ENCODE measurements at regions not wholly inside any gene's neighbourhood (a gene's known extent, or its start where the extent isn't known, plus 50 kb on each side); places are given as distances from the start of the nearest gene placed in this dataset.

DNA sequence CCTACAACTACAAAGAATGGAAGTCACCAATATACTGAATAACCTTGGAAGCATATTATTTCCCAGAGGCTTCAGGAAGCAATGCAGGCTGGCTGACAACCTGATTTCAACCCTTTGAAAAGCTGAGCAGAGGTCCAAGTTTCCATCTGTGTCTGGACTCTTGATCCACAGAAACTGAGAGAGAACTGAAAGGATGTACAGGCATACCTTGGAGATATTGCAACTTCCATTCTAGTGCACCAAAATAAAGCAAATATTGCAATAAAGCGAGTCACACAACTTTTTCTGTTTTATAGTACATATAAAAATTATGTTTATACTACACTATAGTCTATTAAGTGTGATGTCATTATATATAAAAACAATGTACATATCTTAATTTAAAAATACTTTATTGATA lies 85.3 kb downstream of the TYW3 start:
- Histone ChIP-seq H3K4me3 (ENCODE audit: low read depth, low read length) (no peak overlapping the region), H3K9me3 (ENCODE audit: severe bottlenecking) (no peaks in the 10 kb centered on the region), H3K27ac (no peak overlapping the region), H3K27me3 (ENCODE audit: insufficient read depth, low read depth, severe bottlenecking) (no peaks in the 10 kb centered on the region), H3K36me3 (no peaks in the 10 kb centered on the region)
- TF ChIP-seq, protein P1, sequence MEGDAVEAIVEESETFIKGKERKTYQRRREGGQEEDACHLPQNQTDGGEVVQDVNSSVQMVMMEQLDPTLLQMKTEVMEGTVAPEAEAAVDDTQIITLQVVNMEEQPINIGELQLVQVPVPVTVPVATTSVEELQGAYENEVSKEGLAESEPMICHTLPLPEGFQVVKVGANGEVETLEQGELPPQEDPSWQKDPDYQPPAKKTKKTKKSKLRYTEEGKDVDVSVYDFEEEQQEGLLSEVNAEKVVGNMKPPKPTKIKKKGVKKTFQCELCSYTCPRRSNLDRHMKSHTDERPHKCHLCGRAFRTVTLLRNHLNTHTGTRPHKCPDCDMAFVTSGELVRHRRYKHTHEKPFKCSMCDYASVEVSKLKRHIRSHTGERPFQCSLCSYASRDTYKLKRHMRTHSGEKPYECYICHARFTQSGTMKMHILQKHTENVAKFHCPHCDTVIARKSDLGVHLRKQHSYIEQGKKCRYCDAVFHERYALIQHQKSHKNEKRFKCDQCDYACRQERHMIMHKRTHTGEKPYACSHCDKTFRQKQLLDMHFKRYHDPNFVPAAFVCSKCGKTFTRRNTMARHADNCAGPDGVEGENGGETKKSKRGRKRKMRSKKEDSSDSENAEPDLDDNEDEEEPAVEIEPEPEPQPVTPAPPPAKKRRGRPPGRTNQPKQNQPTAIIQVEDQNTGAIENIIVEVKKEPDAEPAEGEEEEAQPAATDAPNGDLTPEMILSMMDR (IDR thresholded peaks at IDR 0.05; ENCODE audit: low read depth, low read length) = no peak
- no peak for DNase-seq

DNA sequence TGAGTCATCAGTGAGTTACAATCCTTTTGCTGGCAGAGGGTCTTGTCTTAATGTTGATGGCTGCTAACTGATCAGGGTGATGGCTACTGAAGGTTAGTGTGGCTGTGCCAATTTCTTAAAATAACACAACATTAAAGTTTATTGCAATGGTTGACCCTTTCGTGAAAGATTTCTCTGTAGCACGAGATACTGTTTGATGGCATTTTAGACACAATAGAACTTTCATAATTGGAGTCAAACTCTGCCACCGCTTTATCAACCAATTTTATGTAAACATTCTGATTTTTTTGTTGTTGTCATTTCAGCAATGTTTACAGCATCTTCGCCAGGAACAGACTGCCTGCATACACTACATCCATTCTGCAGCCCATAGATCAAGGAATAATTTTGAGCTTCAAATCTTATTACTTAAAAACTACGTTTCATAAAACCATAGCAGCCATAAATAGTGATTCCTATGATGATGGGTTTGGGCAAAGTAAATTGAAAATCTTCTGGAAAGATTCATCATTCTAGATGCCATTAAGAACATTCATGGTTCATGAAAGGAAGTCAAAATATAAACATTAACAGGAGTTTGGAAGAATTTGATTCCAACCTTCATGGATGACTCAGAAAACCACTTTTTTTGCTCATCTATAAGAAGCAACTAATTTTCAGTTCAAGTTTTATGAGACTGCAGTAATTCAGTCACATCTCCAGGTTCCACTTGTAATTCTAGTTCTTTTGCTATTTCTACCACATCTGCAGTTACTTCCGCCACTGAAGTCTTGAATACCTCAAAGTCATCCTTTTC lies 85.9 kb downstream of the TYW3 start:
- Histone ChIP-seq H3K9me3 (ENCODE audit: severe bottlenecking) (no peaks in the 10 kb centered on the region), H3K27me3 (ENCODE audit: insufficient read depth, low read depth, severe bottlenecking) (no peaks in the 10 kb centered on the region), H3K4me3 (ENCODE audit: low read depth, low read length) (no peak overlapping the region), H3K36me3 (no peaks in the 10 kb centered on the region), H3K27ac (no peak overlapping the region)
- no peak for DNase-seq
- TF ChIP-seq, protein P1 (IDR thresholded peaks at IDR 0.05; ENCODE audit: low read depth, low read length) = no peak

DNA sequence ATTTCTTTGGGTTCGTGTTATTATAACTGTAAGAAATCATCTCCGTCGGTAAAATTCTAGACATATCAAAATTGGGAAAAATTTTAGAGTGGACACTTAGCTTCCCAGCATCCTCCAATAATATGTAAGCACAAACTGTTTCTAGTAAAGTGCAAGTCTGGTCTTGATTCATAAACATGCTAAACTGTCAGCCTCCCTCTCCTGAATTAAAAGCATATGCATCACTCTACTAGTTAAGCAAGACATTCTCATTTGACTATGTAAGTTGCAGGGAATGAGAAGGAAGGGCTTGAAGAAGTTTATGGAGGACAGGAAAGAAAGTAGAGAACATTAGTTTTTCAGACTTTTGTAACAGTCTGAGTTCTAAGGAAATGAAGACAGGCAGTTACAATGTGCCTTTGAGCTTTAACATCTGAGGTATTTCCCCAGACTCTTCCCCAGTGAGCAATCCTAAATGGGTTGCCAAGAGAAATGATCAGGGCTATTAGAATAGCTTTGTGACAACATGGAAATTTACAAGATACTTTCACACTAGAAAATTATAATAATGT lies 90.0 kb downstream of the TYW3 start:
- DNase-seq = no peak

DNA sequence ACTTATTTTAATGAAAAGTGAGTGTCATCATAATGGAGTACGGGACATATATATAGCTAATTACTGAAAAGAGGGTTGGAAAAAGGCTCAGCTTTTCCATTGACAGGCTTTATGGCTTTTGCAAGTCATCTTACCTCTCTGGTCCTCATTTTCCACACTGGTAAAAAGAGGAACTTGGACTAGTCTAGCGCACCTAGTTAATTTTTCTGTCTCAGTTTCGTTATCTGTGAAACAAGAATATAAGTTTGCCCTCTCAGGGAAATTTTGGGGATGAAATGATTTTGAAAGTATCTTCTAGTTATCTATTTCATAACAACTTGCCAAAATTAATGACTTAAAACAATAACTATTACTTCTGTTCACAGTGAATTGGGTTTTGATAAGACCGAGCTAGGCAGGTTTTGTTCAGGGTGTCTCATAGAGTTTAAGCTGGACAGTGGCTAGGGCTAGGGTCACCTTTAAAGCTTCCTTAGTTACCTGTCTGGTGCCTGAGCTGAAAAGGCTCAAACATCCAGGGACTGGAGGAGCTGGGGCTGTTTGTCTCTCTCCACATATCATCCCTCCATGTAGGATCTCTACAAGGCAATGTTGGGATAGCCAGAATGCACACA lies 91.7 kb downstream of the TYW3 start:
- DNase-seq = no peak
- Histone ChIP-seq H3K9me3 (ENCODE audit: severe bottlenecking) (no peaks in the 10 kb centered on the region), H3K36me3 (no peaks in the 10 kb centered on the region), H3K27ac (no peak overlapping the region), H3K27me3 (ENCODE audit: insufficient read depth, low read depth, severe bottlenecking) (no peaks in the 10 kb centered on the region), H3K4me3 (ENCODE audit: low read depth, low read length) (no peak overlapping the region)
- TF ChIP-seq, protein P1 (IDR thresholded peaks at IDR 0.05; ENCODE audit: low read depth, low read length) = no peak

More for the DNA sequence above, 90.0 kb downstream of the TYW3 start:
- Histone ChIP-seq H3K27ac (no peak overlapping the region), H3K4me3 (ENCODE audit: low read depth, low read length) (no peak overlapping the region), H3K36me3 (no peaks in the 10 kb centered on the region), H3K9me3 (ENCODE audit: severe bottlenecking) (no peaks in the 10 kb centered on the region), H3K27me3 (ENCODE audit: insufficient read depth, low read depth, severe bottlenecking) (no peaks in the 10 kb centered on the region)
- TF ChIP-seq, protein P1 (IDR thresholded peaks at IDR 0.05; ENCODE audit: low read depth, low read length) = no peak

- Histone ChIP-seq H3K4me3 (ENCODE audit: low read depth, low read length) (no peak overlapping the region), H3K27ac (no peak overlapping the region), H3K27me3 (ENCODE audit: insufficient read depth, low read depth, severe bottlenecking) (no peaks in the 10 kb centered on the region), H3K9me3 (ENCODE audit: severe bottlenecking) (no peaks in the 10 kb centered on the region), H3K36me3 (no peaks in the 10 kb centered on the region)
- TF ChIP-seq, protein P1 (IDR thresholded peaks at IDR 0.05; ENCODE audit: low read depth, low read length) = no peak
- no peak for DNase-seq
Observed at GRCh38 chr1:74830766-74831165, 97.8 kb downstream of the TYW3 start.
